ENCODE measurements at regions not wholly inside any gene's neighbourhood (a gene's known extent, or its start where the extent isn't known, plus 50 kb on each side); places are given as distances from the start of the nearest gene placed in this dataset.

- no peaks in the 10 kb centered on the region for H3K36me3 ChIP-seq (ENCODE audit: control insufficient read depth, insufficient read depth, low read length)
- H2BK5ac ChIP-seq (ENCODE audit: low read length), result no peak overlapping the region
- H3K4me2 ChIP-seq (ENCODE audit: low read length), result no peak overlapping the region
- H3K4me1 ChIP-seq (ENCODE audit: control insufficient read depth, low read depth, low read length), result no peaks in the 10 kb centered on the region
- no peak overlapping the region for H3K4ac ChIP-seq (ENCODE audit: low read depth, low read length)
- no peak overlapping the region for H2AK5ac ChIP-seq (ENCODE audit: low read length)
- no peak overlapping the region for H4K8ac ChIP-seq (ENCODE audit: low read depth, low read length)
- DNase-seq, result no peak
- no peaks in the 10 kb centered on the region for H3K27me3 ChIP-seq (ENCODE audit: insufficient read depth, low read length, poor library complexity)
- H3K79me2 ChIP-seq (ENCODE audit: control insufficient read depth, insufficient read depth, low read length), result no peaks in the 10 kb centered on the region
- no peak overlapping the region for H3K23ac ChIP-seq (ENCODE audit: low read length)
- no CpG with 5 or more reads among the region's 1 CpG for WGBS (ENCODE audit: extremely low coverage, insufficient coverage, low lambda C conversion rate)
- H2BK120ac ChIP-seq (ENCODE audit: low read depth, low read length), result no peak overlapping the region
- H2BK15ac ChIP-seq (replicated peaks; ENCODE audit: low read depth), result no peak overlapping the region
- H3K79me1 ChIP-seq (ENCODE audit: low read length), result no peaks in the 10 kb centered on the region
- no peak overlapping the region for H3K56ac ChIP-seq (ENCODE audit: low read length)
- H3K27ac ChIP-seq (ENCODE audit: low read depth, low read length), result no peak overlapping the region
- no peak overlapping the region for H3K9ac ChIP-seq (ENCODE audit: low read length)
- no peak overlapping the region for H3K4me3 ChIP-seq (ENCODE audit: low read length)
- H3K18ac ChIP-seq (ENCODE audit: low read length), result no peak overlapping the region
- H4K5ac ChIP-seq (ENCODE audit: low read length), result no peak overlapping the region
Observed at GRCh38 chr16:76183647-76184046, 93.6 kb upstream of the CNTNAP4 start.

- Histone ChIP-seq H3K79me1 (ENCODE audit: low read length) (no peaks in the 10 kb centered on the region), H4K5ac (ENCODE audit: low read length) (no peak overlapping the region), H3K36me3 (ENCODE audit: control insufficient read depth, insufficient read depth, low read length) (no peaks in the 10 kb centered on the region), H2BK120ac (ENCODE audit: low read depth, low read length) (no peak overlapping the region), H2BK5ac (ENCODE audit: low read length) (no peak overlapping the region), H3K27me3 (ENCODE audit: insufficient read depth, low read length, poor library complexity) (no peaks in the 10 kb centered on the region), H3K4me3 (ENCODE audit: low read length) (no peak overlapping the region), H2AK5ac (ENCODE audit: low read length) (no peak overlapping the region), H3K4me1 (ENCODE audit: control insufficient read depth, low read depth, low read length) (peaks cover 2% of the 10 kb centered on the region), H3K79me2 (ENCODE audit: control insufficient read depth, insufficient read depth, low read length) (no peaks in the 10 kb centered on the region), H3K56ac (ENCODE audit: low read length) (no peak overlapping the region), H3K23ac (ENCODE audit: low read length) (no peak overlapping the region), H3K9ac (ENCODE audit: low read length) (no peak overlapping the region), H2BK15ac (replicated peaks; ENCODE audit: low read depth) (no peak overlapping the region), H3K27ac (ENCODE audit: low read depth, low read length) (no peak overlapping the region), H3K4me2 (ENCODE audit: low read length) (no peak overlapping the region), H3K18ac (ENCODE audit: low read length) (no peak overlapping the region), H4K8ac (ENCODE audit: low read depth, low read length) (no peak overlapping the region), H3K4ac (ENCODE audit: low read depth, low read length) (no peak overlapping the region)
- WGBS (ENCODE audit: extremely low coverage, insufficient coverage, low lambda C conversion rate), result 100% methylated on average over 1 of the region's 2 CpGs
- no peak for DNase-seq
Observed at GRCh38 chr16:76190057-76190456, 87.1 kb upstream of the CNTNAP4 start.

GRCh38 chr16:76190480-76190879, 86.7 kb upstream of the CNTNAP4 start:
- H4K5ac ChIP-seq (ENCODE audit: low read length), result no peak overlapping the region
- no peaks in the 10 kb centered on the region for H3K36me3 ChIP-seq (ENCODE audit: control insufficient read depth, insufficient read depth, low read length)
- no peak overlapping the region for H2BK5ac ChIP-seq (ENCODE audit: low read length)
- no peak for DNase-seq
- H3K9ac ChIP-seq (ENCODE audit: low read length), result no peak overlapping the region
- no peak overlapping the region for H3K56ac ChIP-seq (ENCODE audit: low read length)
- no peak overlapping the region for H2BK120ac ChIP-seq (ENCODE audit: low read depth, low read length)
- H3K79me2 ChIP-seq (ENCODE audit: control insufficient read depth, insufficient read depth, low read length), result no peaks in the 10 kb centered on the region
- no peak overlapping the region for H4K8ac ChIP-seq (ENCODE audit: low read depth, low read length)
- H2AK5ac ChIP-seq (ENCODE audit: low read length), result no peak overlapping the region
- no peak overlapping the region for H3K27ac ChIP-seq (ENCODE audit: low read depth, low read length)
- H2BK15ac ChIP-seq (replicated peaks; ENCODE audit: low read depth), result no peak overlapping the region
- no peak overlapping the region for H3K18ac ChIP-seq (ENCODE audit: low read length)
- H3K4ac ChIP-seq (ENCODE audit: low read depth, low read length), result no peak overlapping the region
- H3K79me1 ChIP-seq (ENCODE audit: low read length), result no peaks in the 10 kb centered on the region
- no peak overlapping the region for H3K4me3 ChIP-seq (ENCODE audit: low read length)
- no peak overlapping the region for H3K4me2 ChIP-seq (ENCODE audit: low read length)
- H3K23ac ChIP-seq (ENCODE audit: low read length), result no peak overlapping the region
- no peaks in the 10 kb centered on the region for H3K27me3 ChIP-seq (ENCODE audit: insufficient read depth, low read length, poor library complexity)
- H3K4me1 ChIP-seq (ENCODE audit: control insufficient read depth, low read depth, low read length), result peaks cover 2% of the 10 kb centered on the region

- no CpG with 5 or more reads among the region's 8 CpGs for WGBS (ENCODE audit: extremely low coverage, insufficient coverage, low lambda C conversion rate)
- H3K27ac ChIP-seq (ENCODE audit: low read depth, low read length), result no peak overlapping the region
Observed at GRCh38 chr16:76193906-76194615, 83.1 kb upstream of the CNTNAP4 start.

GRCh38 chr16:76194616-76195015, 82.6 kb upstream of the CNTNAP4 start:
- no peak overlapping the region for H3K56ac ChIP-seq (ENCODE audit: low read length)
- H4K5ac ChIP-seq (ENCODE audit: low read length), result no peak overlapping the region
- H3K4me3 ChIP-seq (ENCODE audit: low read length), result no peak overlapping the region
- H2BK15ac ChIP-seq (replicated peaks; ENCODE audit: low read depth), result no peak overlapping the region
- no peak overlapping the region for H2BK120ac ChIP-seq (ENCODE audit: low read depth, low read length)
- no peak overlapping the region for H3K4ac ChIP-seq (ENCODE audit: low read depth, low read length)
- no peak overlapping the region for H3K23ac ChIP-seq (ENCODE audit: low read length)
- DNase-seq, result peak; percentile 49
- no peak overlapping the region for H3K18ac ChIP-seq (ENCODE audit: low read length)
- WGBS (ENCODE audit: extremely low coverage, insufficient coverage, low lambda C conversion rate), result no CpG with 5 or more reads among the region's 2 CpGs
- H3K9ac ChIP-seq (ENCODE audit: low read length), result no peak overlapping the region
- H3K27me3 ChIP-seq (ENCODE audit: insufficient read depth, low read length, poor library complexity), result no peaks in the 10 kb centered on the region
- H2AK5ac ChIP-seq (ENCODE audit: low read length), result no peak overlapping the region
- H4K8ac ChIP-seq (ENCODE audit: low read depth, low read length), result no peak overlapping the region
- no peaks in the 10 kb centered on the region for H3K79me1 ChIP-seq (ENCODE audit: low read length)
- H3K79me2 ChIP-seq (ENCODE audit: control insufficient read depth, insufficient read depth, low read length), result no peaks in the 10 kb centered on the region
- peaks cover 2% of the 10 kb centered on the region for H3K4me1 ChIP-seq (ENCODE audit: control insufficient read depth, low read depth, low read length)
- H3K36me3 ChIP-seq (ENCODE audit: control insufficient read depth, insufficient read depth, low read length), result no peaks in the 10 kb centered on the region
- no peak overlapping the region for H3K4me2 ChIP-seq (ENCODE audit: low read length)
- no peak overlapping the region for H3K27ac ChIP-seq (ENCODE audit: low read depth, low read length)
- H2BK5ac ChIP-seq (ENCODE audit: low read length), result no peak overlapping the region

More at GRCh38 chr16:76193906-76194615, 83.1 kb upstream of the CNTNAP4 start:
- H3K9ac ChIP-seq (ENCODE audit: low read length), result no peak overlapping the region
- H3K56ac ChIP-seq (ENCODE audit: low read length), result no peak overlapping the region
- no peak for DNase-seq
- H2BK5ac ChIP-seq (ENCODE audit: low read length), result no peak overlapping the region
- no peaks in the 10 kb centered on the region for H3K79me2 ChIP-seq (ENCODE audit: control insufficient read depth, insufficient read depth, low read length)
- no peak overlapping the region for H2BK15ac ChIP-seq (replicated peaks; ENCODE audit: low read depth)
- no peak overlapping the region for H4K8ac ChIP-seq (ENCODE audit: low read depth, low read length)
- no peak overlapping the region for H3K4me2 ChIP-seq (ENCODE audit: low read length)
- no peak overlapping the region for H4K5ac ChIP-seq (ENCODE audit: low read length)
- no peaks in the 10 kb centered on the region for H3K79me1 ChIP-seq (ENCODE audit: low read length)
- no peak overlapping the region for H2BK120ac ChIP-seq (ENCODE audit: low read depth, low read length)
- H3K36me3 ChIP-seq (ENCODE audit: control insufficient read depth, insufficient read depth, low read length), result no peaks in the 10 kb centered on the region
- peaks cover 2% of the 10 kb centered on the region for H3K4me1 ChIP-seq (ENCODE audit: control insufficient read depth, low read depth, low read length)
- H3K4me3 ChIP-seq (ENCODE audit: low read length), result no peak overlapping the region
- H3K23ac ChIP-seq (ENCODE audit: low read length), result no peak overlapping the region
- no peak overlapping the region for H3K4ac ChIP-seq (ENCODE audit: low read depth, low read length)
- peak overlapping the region; percentile 14 for H3K18ac ChIP-seq (ENCODE audit: low read length)
- H3K27me3 ChIP-seq (ENCODE audit: insufficient read depth, low read length, poor library complexity), result no peaks in the 10 kb centered on the region
- H2AK5ac ChIP-seq (ENCODE audit: low read length), result no peak overlapping the region

- no CpG with 5 or more reads among the region's 3 CpGs for WGBS (ENCODE audit: extremely low coverage, insufficient coverage, low lambda C conversion rate)
- Histone ChIP-seq H3K36me3 (ENCODE audit: control insufficient read depth, insufficient read depth, low read length) (no peaks in the 10 kb centered on the region), H3K79me1 (ENCODE audit: low read length) (no peaks in the 10 kb centered on the region)
Observed at GRCh38 chr16:76195056-76195455, 82.1 kb upstream of the CNTNAP4 start.

More at GRCh38 chr16:76195056-76195455, 82.1 kb upstream of the CNTNAP4 start:
- H3K27me3 ChIP-seq (ENCODE audit: insufficient read depth, low read length, poor library complexity), result no peaks in the 10 kb centered on the region
- H4K5ac ChIP-seq (ENCODE audit: low read length), result no peak overlapping the region
- H3K79me2 ChIP-seq (ENCODE audit: control insufficient read depth, insufficient read depth, low read length), result no peaks in the 10 kb centered on the region
- no peak overlapping the region for H3K4ac ChIP-seq (ENCODE audit: low read depth, low read length)
- no peak overlapping the region for H2BK5ac ChIP-seq (ENCODE audit: low read length)
- no peak overlapping the region for H2BK120ac ChIP-seq (ENCODE audit: low read depth, low read length)
- no peak for DNase-seq
- H3K9ac ChIP-seq (ENCODE audit: low read length), result no peak overlapping the region
- no peak overlapping the region for H3K23ac ChIP-seq (ENCODE audit: low read length)
- H3K4me1 ChIP-seq (ENCODE audit: control insufficient read depth, low read depth, low read length), result peaks cover 2% of the 10 kb centered on the region
- H3K4me2 ChIP-seq (ENCODE audit: low read length), result no peak overlapping the region
- no peak overlapping the region for H2AK5ac ChIP-seq (ENCODE audit: low read length)
- no peak overlapping the region for H2BK15ac ChIP-seq (replicated peaks; ENCODE audit: low read depth)
- no peak overlapping the region for H3K27ac ChIP-seq (ENCODE audit: low read depth, low read length)
- H3K18ac ChIP-seq (ENCODE audit: low read length), result no peak overlapping the region
- H3K4me3 ChIP-seq (ENCODE audit: low read length), result no peak overlapping the region
- no peak overlapping the region for H3K56ac ChIP-seq (ENCODE audit: low read length)
- no peak overlapping the region for H4K8ac ChIP-seq (ENCODE audit: low read depth, low read length)
